ENCODE measurements at regions not wholly inside any gene's neighbourhood (a gene's known extent, or its start where the extent isn't known, plus 50 kb on each side); places are given as distances from the start of the nearest gene placed in this dataset.

GRCh38 chr16:5575646-5576245, 478.2 kb upstream of the EEF2KMT start:
- CTCF ChIA-PET = no interaction called here
- TF ChIP-seq, protein P1, sequence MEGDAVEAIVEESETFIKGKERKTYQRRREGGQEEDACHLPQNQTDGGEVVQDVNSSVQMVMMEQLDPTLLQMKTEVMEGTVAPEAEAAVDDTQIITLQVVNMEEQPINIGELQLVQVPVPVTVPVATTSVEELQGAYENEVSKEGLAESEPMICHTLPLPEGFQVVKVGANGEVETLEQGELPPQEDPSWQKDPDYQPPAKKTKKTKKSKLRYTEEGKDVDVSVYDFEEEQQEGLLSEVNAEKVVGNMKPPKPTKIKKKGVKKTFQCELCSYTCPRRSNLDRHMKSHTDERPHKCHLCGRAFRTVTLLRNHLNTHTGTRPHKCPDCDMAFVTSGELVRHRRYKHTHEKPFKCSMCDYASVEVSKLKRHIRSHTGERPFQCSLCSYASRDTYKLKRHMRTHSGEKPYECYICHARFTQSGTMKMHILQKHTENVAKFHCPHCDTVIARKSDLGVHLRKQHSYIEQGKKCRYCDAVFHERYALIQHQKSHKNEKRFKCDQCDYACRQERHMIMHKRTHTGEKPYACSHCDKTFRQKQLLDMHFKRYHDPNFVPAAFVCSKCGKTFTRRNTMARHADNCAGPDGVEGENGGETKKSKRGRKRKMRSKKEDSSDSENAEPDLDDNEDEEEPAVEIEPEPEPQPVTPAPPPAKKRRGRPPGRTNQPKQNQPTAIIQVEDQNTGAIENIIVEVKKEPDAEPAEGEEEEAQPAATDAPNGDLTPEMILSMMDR (IDR thresholded peaks at IDR 0.05; ENCODE audit: control extremely low read depth, extremely low read depth, low read depth, missing control alignments) = no peak
- POLR2A ChIA-PET = no interaction called here
- DNase-seq (ENCODE audit: extremely low spot score) = no peak

DNA sequence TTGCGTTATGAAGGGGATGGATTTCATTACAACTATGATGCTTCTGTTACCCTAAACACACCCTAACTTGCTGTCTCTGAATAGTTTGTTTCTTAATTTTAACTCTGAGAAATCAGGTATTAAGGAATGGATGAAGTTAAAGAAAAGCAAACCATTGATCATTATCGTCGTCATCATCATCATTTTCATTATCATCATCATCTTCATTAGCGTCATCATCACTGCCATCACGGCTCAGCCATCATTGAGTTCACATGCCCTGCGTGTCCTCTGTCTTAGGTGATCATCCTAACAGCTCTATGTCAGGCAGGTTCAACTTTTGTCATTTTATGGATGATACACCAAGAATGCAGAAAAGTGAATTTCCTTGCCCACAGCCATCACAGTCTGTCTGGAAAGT, 477.5 kb upstream of the EEF2KMT start:
- TF ChIP-seq, protein P1 (IDR thresholded peaks at IDR 0.05; ENCODE audit: control extremely low read depth, extremely low read depth, low read depth, missing control alignments) = no peak
- ChIA-PET CTCF (no interaction called here), POLR2A (no interaction called here)
- DNase-seq (ENCODE audit: extremely low spot score) = no peak

DNA sequence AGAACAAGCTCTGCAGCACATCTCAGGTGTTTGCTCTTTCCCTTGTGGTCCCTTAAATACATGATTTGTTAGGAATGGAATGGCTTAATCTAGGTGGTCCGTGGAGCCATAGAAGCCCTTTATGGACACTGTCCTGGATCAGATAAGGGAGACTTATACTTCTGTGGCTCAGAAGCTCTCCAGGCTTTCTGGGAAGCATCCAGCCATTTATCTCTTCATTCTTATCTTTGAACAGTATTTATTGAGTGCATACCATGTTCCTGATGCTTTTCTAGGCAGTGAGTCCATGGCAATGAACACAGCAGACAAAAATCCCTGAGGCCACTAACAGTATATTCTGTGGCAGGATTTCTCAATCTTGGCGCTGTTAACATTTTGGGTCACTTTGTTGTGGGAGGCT, 474.5 kb upstream of the EEF2KMT start:
- TF ChIP-seq, protein P1 (IDR thresholded peaks at IDR 0.05; ENCODE audit: control extremely low read depth, extremely low read depth, low read depth, missing control alignments) = no peak
- ChIA-PET CTCF (no interaction called here), POLR2A (no interaction called here)
- no peak for DNase-seq (ENCODE audit: extremely low spot score)

GRCh38 chr16:5571446-5571845, 473.9 kb upstream of the EEF2KMT start:
- CTCF ChIA-PET = no interaction called here
- POLR2A ChIA-PET = no interaction called here

GRCh38 chr16:5561800-5562199, 464.2 kb upstream of the EEF2KMT start:
- no peak for DNase-seq (ENCODE audit: extremely low spot score)
- ChIA-PET POLR2A (no interaction called here), CTCF (interaction anchor here (1.1 kb wide), 1 partner anchor 10 kb away, joined by 3 read pairs; no protein-coding TSS in a partner anchor)
- TF ChIP-seq, protein P1 (IDR thresholded peaks at IDR 0.05; ENCODE audit: control extremely low read depth, extremely low read depth, low read depth, missing control alignments) = no peak

More at GRCh38 chr16:5571446-5571845, 473.9 kb upstream of the EEF2KMT start:
- no peak for DNase-seq (ENCODE audit: extremely low spot score)
- TF ChIP-seq, protein P1 (IDR thresholded peaks at IDR 0.05; ENCODE audit: control extremely low read depth, extremely low read depth, low read depth, missing control alignments) = no peak

DNA sequence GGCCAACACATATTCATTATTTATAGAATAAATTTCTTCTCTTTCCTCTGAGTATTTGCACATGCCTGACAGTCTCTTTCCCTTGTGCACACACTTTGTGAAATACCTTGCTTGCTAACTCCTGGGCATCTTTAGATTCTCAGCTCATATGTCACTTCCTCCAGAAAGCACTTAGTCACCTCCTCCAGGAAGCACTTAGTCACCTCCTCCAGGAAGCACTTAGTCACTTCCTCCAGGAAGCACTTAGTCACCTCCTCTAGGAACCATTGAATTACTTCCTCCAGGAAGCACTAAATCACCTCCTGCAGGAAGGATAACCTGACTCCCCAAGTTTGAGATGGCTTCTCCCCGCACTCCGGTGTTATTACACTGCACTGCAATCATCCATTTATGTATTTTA, 462.5 kb upstream of the EEF2KMT start:
- DNase-seq (ENCODE audit: extremely low spot score) = no peak
- ChIA-PET POLR2A (no interaction called here), CTCF (no interaction called here)
- TF ChIP-seq, protein P1 (IDR thresholded peaks at IDR 0.05; ENCODE audit: control extremely low read depth, extremely low read depth, low read depth, missing control alignments) = no peak

DNA sequence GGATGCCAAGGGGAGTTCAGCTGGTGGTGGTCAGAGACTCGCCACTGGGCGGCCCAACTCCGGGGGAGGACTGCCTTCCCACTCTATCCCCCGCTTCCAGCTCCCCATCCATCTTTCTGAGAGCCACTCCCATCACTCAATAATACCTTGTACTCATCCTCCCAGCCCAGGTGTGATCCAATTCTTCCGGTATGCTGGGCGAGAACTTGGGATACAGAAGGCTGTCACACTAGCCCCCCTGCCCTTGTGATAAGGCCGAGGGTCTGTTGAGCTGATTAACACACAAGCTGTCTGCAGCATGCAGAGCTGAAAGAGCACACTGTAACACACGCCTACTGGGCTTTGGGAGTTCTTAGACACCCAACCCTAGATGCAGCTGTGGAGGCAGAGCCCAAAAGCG, 460.4 kb upstream of the EEF2KMT start:
- CTCF ChIA-PET = no interaction called here
- POLR2A ChIA-PET = no interaction called here
- no peak for DNase-seq (ENCODE audit: extremely low spot score)
- TF ChIP-seq, protein P1 (IDR thresholded peaks at IDR 0.05; ENCODE audit: control extremely low read depth, extremely low read depth, low read depth, missing control alignments) = no peak
